ENCODE measurements at regions not wholly inside any gene's neighbourhood (a gene's known extent, or its start where the extent isn't known, plus 50 kb on each side); places are given as distances from the start of the nearest gene placed in this dataset.

- DNase-seq (ENCODE audit: low read depth in 1 of 2, low spot score in 2 of 2) = no peak
- Histone ChIP-seq H3K56ac (replicated peaks; ENCODE audit: insufficient read length, low read depth, low read length) (no peak overlapping the region), H3K27ac (ENCODE audit: low read depth, low read length) (no peak overlapping the region)
- TF ChIP-seq TAF7 (optimal IDR thresholded peaks at IDR 0.05; ENCODE audit: borderline replicate concordance, low read depth, low read length) (no peak), RNF2 (IDR thresholded peaks at IDR 0.05; ENCODE audit: borderline replicate concordance, low read depth, low read length, missing control alignments, poor library complexity, severe bottlenecking) (no peak), CHD1 (IDR thresholded peaks at IDR 0.05; ENCODE audit: low read depth, low read length) (no peak), SP2 (IDR thresholded peaks at IDR 0.05; ENCODE audit: low read length) (no peak), SIRT6 (IDR thresholded peaks at IDR 0.05; ENCODE audit: low read length) (no peak), MAFK (IDR thresholded peaks at IDR 0.05; ENCODE audit: low read depth, low read length) (no peak), KDM1A (IDR thresholded peaks at IDR 0.05; ENCODE audit: borderline replicate concordance, low read length) (no peak), CEBPB (IDR thresholded peaks at IDR 0.05; ENCODE audit: low read depth, low read length) (no peak), JUND (IDR thresholded peaks at IDR 0.05; ENCODE audit: low read length) (no peak), PHF8 (conservative IDR thresholded peaks at IDR 0.05; ENCODE audit: low read depth, low read length) (no peak), RAD21 (IDR thresholded peaks at IDR 0.05 in 1 of 2, conservative IDR thresholded peaks at IDR 0.05 in 1 of 2; ENCODE audit: low read depth in 2 of 2, low read length in 2 of 2) (no peak), CBX5 (IDR thresholded peaks at IDR 0.05; ENCODE audit: low read depth, low read length) (no peak), POU5F1 (IDR thresholded peaks at IDR 0.05; ENCODE audit: low read depth, low read length) (no peak)
These were observed 66.7 kb upstream of the ZNF536 start for GRCh38 chr19:30305346-30306060.

More at GRCh38 chr19:30305346-30306060, 66.7 kb upstream of the ZNF536 start:
- H2BK12ac ChIP-seq (ENCODE audit: low read depth, low read length) = no peak overlapping the region
- H4K8ac ChIP-seq (ENCODE audit: extremely low read depth, insufficient read depth, low read length) = no peak overlapping the region
- no peak overlapping the region for H4K91ac ChIP-seq (replicated peaks; ENCODE audit: insufficient read length, low read length)
- no peaks in the 10 kb centered on the region for H3K4me1 ChIP-seq (replicated peaks in 1 of 4; ENCODE audit: control insufficient read depth in 3 of 4, insufficient read depth in 4 of 4, low read length in 3 of 4)
- no peak overlapping the region for H2AFZ ChIP-seq (ENCODE audit: low read length)
- H3K18ac ChIP-seq (ENCODE audit: extremely low read depth, low read length) = no peak overlapping the region
- H2BK120ac ChIP-seq (replicated peaks; ENCODE audit: low read depth, low read length) = no peak overlapping the region
- H2BK20ac ChIP-seq (ENCODE audit: low read length) = no peak overlapping the region
- H2BK5ac ChIP-seq (ENCODE audit: low read depth, low read length) = no peak overlapping the region
- H3K23me2 ChIP-seq (ENCODE audit: low read depth, low read length) = no peaks in the 10 kb centered on the region
- no peaks in the 10 kb centered on the region for H3K79me2 ChIP-seq (ENCODE audit: control insufficient read depth in 1 of 2, insufficient read depth in 2 of 2, low read length in 2 of 2)
- no peak for FAIRE-seq
- CTCF ChIA-PET (ENCODE audit: partially characterized antibody) = interaction anchor here (0.9 kb wide), 1 partner anchor 9 kb away, joined by 3 read pairs; no protein-coding TSS in a partner anchor
- no peak overlapping the region for H4K5ac ChIP-seq (ENCODE audit: insufficient read length, low read depth, low read length)
- H3K27me3 ChIP-seq (replicated peaks in 1 of 4; ENCODE audit: control insufficient read depth in 3 of 4, extremely low read depth in 1 of 4, insufficient read depth in 3 of 4, low read length in 3 of 4) = no peaks in the 10 kb centered on the region
- no peak overlapping the region for H3K9ac ChIP-seq (replicated peaks in 1 of 4; ENCODE audit: extremely low read depth in 1 of 4, low read depth in 3 of 4, low read length in 3 of 4)
- no peaks in the 10 kb centered on the region for H3K79me1 ChIP-seq (ENCODE audit: low read depth, low read length)
- H3K4ac ChIP-seq (replicated peaks; ENCODE audit: insufficient read length, low read depth, low read length) = no peak overlapping the region
- H3K4me3 ChIP-seq (ENCODE audit: extremely low read depth in 1 of 4, insufficient read depth in 2 of 4, low read depth in 3 of 4, low read length in 4 of 4) = no peak overlapping the region
- POLR2A ChIA-PET (ENCODE audit: partially characterized antibody) = interaction anchor here (0.9 kb wide), 1 partner anchor 197 kb away, joined by 3 read pairs; no protein-coding TSS in a partner anchor
- H3K14ac ChIP-seq (ENCODE audit: insufficient read length) = no peak overlapping the region
- H4K20me1 ChIP-seq (replicated peaks in 1 of 2; ENCODE audit: control insufficient read depth in 1 of 2, insufficient read depth in 2 of 2, low read length in 2 of 2) = no peaks in the 10 kb centered on the region
- H2BK15ac ChIP-seq (ENCODE audit: low read length) = no peak overlapping the region
- H2AK5ac ChIP-seq (ENCODE audit: low read depth, low read length) = no peak overlapping the region
- H3K9me3 ChIP-seq (ENCODE audit: insufficient read depth in 2 of 2, low read depth in 1 of 2, low read length in 1 of 2) = no peaks in the 10 kb centered on the region
- WGBS, 2 experiments (ENCODE audit: extremely low coverage in 1 of 2, insufficient coverage in 1 of 2, insufficient read length in 1 of 2, insufficient replicate concordance in 2 of 2, low coverage in 1 of 2, low lambda C conversion rate in 2 of 2, missing lambda C conversion rate in 1 of 2) = 84% methylated on average over 9 of the region's 9 CpGs; no CpG with 5 or more reads in 1 of the 2 experiments
- H3K23ac ChIP-seq (ENCODE audit: insufficient read length) = no peak overlapping the region
- H3K36me3 ChIP-seq (ENCODE audit: control insufficient read depth in 2 of 4, insufficient read depth in 4 of 4, low read length in 3 of 4) = no peaks in the 10 kb centered on the region
- H3K4me2 ChIP-seq (ENCODE audit: insufficient read depth in 1 of 2, low read depth in 2 of 2, low read length in 2 of 2) = no peak overlapping the region

All from H1 (cell line).